GM21619 (cell line): ENCODE measurements at regions not wholly inside any gene's neighbourhood (a gene's known extent, or its start where the extent isn't known, plus 50 kb on each side); places are given as distances from the start of the nearest gene placed in this dataset.

ENCODE experiments used
- ATAC-seq: cut with Tn5 transposase; IDR thresholded peaks from one replicate; pipeline ENCODE4 v1.9.1; 2021; ENCODE audit not compliant: unreplicated experiment

- ATAC-seq = no peak
Observed at GRCh38 chr16:73503093-73503492, 455.2 kb upstream of the ZFHX3 start.

GRCh38 chr16:73499276-73499675 lies 451.3 kb upstream of the ZFHX3 start:
- ATAC-seq = no peak

GRCh38 chr16:73485880-73486279 lies 438.0 kb upstream of the ZFHX3 start:
- ATAC-seq = no peak

- no peak for ATAC-seq
Observed at GRCh38 chr16:73483934-73484711, 436.2 kb upstream of the ZFHX3 start.

- ATAC-seq = no peak
Observed at GRCh38 chr16:73483076-73483791, 435.3 kb upstream of the ZFHX3 start.

GRCh38 chr16:73482310-73482709 lies 434.4 kb upstream of the ZFHX3 start:
- no peak for ATAC-seq

GRCh38 chr16:73480381-73480780 lies 432.5 kb upstream of the ZFHX3 start:
- no peak for ATAC-seq

- no peak for ATAC-seq
Observed at GRCh38 chr16:73473713-73474112, 425.8 kb upstream of the ZFHX3 start.

GRCh38 chr16:73464834-73465233 lies 416.9 kb upstream of the ZFHX3 start:
- ATAC-seq = no peak

- ATAC-seq = no peak
Observed at GRCh38 chr16:73459586-73459985, 411.7 kb upstream of the ZFHX3 start.

GRCh38 chr16:73457851-73458250 lies 409.9 kb upstream of the ZFHX3 start:
- ATAC-seq = no peak

GRCh38 chr16:73448970-73449369 lies 401.0 kb upstream of the ZFHX3 start:
- ATAC-seq = no peak

GRCh38 chr16:73447846-73448245 lies 399.9 kb upstream of the ZFHX3 start:
- ATAC-seq = no peak

- no peak for ATAC-seq
Observed at GRCh38 chr16:73434621-73435020, 386.7 kb upstream of the ZFHX3 start.

GRCh38 chr16:73433731-73434307 lies 385.9 kb upstream of the ZFHX3 start:
- no peak for ATAC-seq

GRCh38 chr16:73432850-73433730 lies 385.2 kb upstream of the ZFHX3 start:
- no peak for ATAC-seq

- ATAC-seq = no peak
Observed at GRCh38 chr16:73430138-73430537, 382.2 kb upstream of the ZFHX3 start.

GRCh38 chr16:73428121-73428520 lies 380.2 kb upstream of the ZFHX3 start:
- no peak for ATAC-seq

- no peak for ATAC-seq
Observed at GRCh38 chr16:73427164-73427563, 379.2 kb upstream of the ZFHX3 start.

- no peak for ATAC-seq
Observed at GRCh38 chr16:73426433-73427160, 378.7 kb upstream of the ZFHX3 start.
